ENCODE measurements at regions not wholly inside any gene's neighbourhood (a gene's known extent, or its start where the extent isn't known, plus 50 kb on each side); places are given as distances from the start of the nearest gene placed in this dataset.

DNA sequence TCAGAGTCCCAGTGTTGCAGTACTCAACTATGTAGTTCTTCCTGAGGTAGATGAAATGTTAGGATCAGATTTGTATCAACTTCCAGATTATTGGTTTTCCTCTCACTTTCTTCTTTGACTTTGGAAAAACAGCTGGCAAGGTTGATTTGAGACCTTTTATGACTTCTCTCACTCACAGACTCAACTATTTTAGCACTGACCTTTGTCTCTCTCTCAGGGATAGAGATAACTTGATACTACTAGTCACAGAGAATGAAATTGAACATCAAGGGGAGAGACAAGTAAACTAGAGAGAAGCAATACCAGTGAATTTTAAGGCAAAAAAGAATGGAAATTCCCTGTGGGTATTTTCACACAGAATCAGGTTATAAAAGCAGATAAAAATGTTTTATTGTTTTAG is 159.7 kb upstream of the B3GALT2 start:
- Histone ChIP-seq H3K27ac (ENCODE audit: low read depth, low read length) (no peak overlapping the region), H3K36me3 (ENCODE audit: control insufficient read depth, low read length) (no peaks in the 10 kb centered on the region), H4K20me1 (ENCODE audit: control insufficient read depth, insufficient read depth, low read depth, low read length) (no peaks in the 10 kb centered on the region), H3K4me1 (ENCODE audit: control insufficient read depth, low read length) (no peaks in the 10 kb centered on the region), H3K4me3 (ENCODE audit: low read length) (no peak overlapping the region), H3F3A (ENCODE audit: control insufficient read depth, insufficient read depth) (no peaks in the 10 kb centered on the region), H3K4me2 (ENCODE audit: low read length) (no peak overlapping the region), H3K27me3 (ENCODE audit: control insufficient read depth, low read length) (no peaks in the 10 kb centered on the region), H3K79me2 (ENCODE audit: control insufficient read depth, low read length) (no peaks in the 10 kb centered on the region), H3K9me2 (replicated peaks; ENCODE audit: control insufficient read depth, low read length) (no peaks in the 10 kb centered on the region), H3K9me3 (ENCODE audit: control insufficient read depth, insufficient read depth, low read length) (no peaks in the 10 kb centered on the region)
- no peak for TF ChIP-seq EZH2phosphoT487 (IDR thresholded peaks at IDR 0.05; ENCODE audit: borderline replicate concordance, low read length)
- TF ChIP-seq, protein P1, sequence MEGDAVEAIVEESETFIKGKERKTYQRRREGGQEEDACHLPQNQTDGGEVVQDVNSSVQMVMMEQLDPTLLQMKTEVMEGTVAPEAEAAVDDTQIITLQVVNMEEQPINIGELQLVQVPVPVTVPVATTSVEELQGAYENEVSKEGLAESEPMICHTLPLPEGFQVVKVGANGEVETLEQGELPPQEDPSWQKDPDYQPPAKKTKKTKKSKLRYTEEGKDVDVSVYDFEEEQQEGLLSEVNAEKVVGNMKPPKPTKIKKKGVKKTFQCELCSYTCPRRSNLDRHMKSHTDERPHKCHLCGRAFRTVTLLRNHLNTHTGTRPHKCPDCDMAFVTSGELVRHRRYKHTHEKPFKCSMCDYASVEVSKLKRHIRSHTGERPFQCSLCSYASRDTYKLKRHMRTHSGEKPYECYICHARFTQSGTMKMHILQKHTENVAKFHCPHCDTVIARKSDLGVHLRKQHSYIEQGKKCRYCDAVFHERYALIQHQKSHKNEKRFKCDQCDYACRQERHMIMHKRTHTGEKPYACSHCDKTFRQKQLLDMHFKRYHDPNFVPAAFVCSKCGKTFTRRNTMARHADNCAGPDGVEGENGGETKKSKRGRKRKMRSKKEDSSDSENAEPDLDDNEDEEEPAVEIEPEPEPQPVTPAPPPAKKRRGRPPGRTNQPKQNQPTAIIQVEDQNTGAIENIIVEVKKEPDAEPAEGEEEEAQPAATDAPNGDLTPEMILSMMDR (IDR thresholded peaks at IDR 0.05; ENCODE audit: low read depth, low read length, poor library complexity, severe bottlenecking), result no peak

GRCh38 chr1:193342811-193343210 is 156.4 kb upstream of the B3GALT2 start:
- Histone ChIP-seq H4K20me1 (ENCODE audit: control insufficient read depth, insufficient read depth, low read depth, low read length) (no peaks in the 10 kb centered on the region), H3K4me2 (ENCODE audit: low read length) (no peak overlapping the region), H3K4me1 (ENCODE audit: control insufficient read depth, low read length) (no peaks in the 10 kb centered on the region), H3F3A (ENCODE audit: control insufficient read depth, insufficient read depth) (no peaks in the 10 kb centered on the region), H3K36me3 (ENCODE audit: control insufficient read depth, low read length) (no peaks in the 10 kb centered on the region), H3K4me3 (ENCODE audit: low read length) (no peak overlapping the region), H3K9me3 (ENCODE audit: control insufficient read depth, insufficient read depth, low read length) (no peaks in the 10 kb centered on the region), H3K27me3 (ENCODE audit: control insufficient read depth, low read length) (no peaks in the 10 kb centered on the region), H3K27ac (ENCODE audit: low read depth, low read length) (no peak overlapping the region), H3K79me2 (ENCODE audit: control insufficient read depth, low read length) (no peaks in the 10 kb centered on the region), H3K9me2 (replicated peaks; ENCODE audit: control insufficient read depth, low read length) (no peaks in the 10 kb centered on the region)
- TF ChIP-seq, protein P1 (IDR thresholded peaks at IDR 0.05; ENCODE audit: low read depth, low read length, poor library complexity, severe bottlenecking), result no peak
- TF ChIP-seq EZH2phosphoT487 (IDR thresholded peaks at IDR 0.05; ENCODE audit: borderline replicate concordance, low read length), result no peak

DNA sequence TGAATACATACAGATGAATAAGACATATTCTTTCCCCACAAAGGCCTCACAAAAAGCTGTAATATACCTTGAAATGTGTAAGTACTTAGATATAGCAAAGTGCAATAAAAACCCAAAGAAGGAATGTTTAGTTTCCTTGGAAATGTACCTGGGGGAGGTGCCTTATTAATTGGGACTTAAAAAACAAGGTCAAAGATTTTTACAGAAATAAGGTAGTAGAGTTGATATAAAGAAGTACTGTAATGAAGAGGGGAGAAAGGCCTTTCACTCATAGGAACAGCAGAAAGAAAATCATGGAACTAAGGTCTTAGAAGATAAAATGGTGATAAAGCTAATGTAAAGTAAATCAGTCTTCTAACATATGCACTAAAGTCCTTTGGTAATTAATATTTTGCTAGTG is 153.9 kb upstream of the B3GALT2 start:
- H3K9me3 ChIP-seq (ENCODE audit: control insufficient read depth, insufficient read depth, low read length), result no peaks in the 10 kb centered on the region
- no peak overlapping the region for H3K27ac ChIP-seq (ENCODE audit: low read depth, low read length)
- no peaks in the 10 kb centered on the region for H3K9me2 ChIP-seq (replicated peaks; ENCODE audit: control insufficient read depth, low read length)
- H4K20me1 ChIP-seq (ENCODE audit: control insufficient read depth, insufficient read depth, low read depth, low read length), result no peaks in the 10 kb centered on the region
- H3K79me2 ChIP-seq (ENCODE audit: control insufficient read depth, low read length), result no peaks in the 10 kb centered on the region
- H3K4me3 ChIP-seq (ENCODE audit: low read length), result no peak overlapping the region
- no peaks in the 10 kb centered on the region for H3K4me1 ChIP-seq (ENCODE audit: control insufficient read depth, low read length)
- H3K27me3 ChIP-seq (ENCODE audit: control insufficient read depth, low read length), result no peaks in the 10 kb centered on the region
- H3F3A ChIP-seq (ENCODE audit: control insufficient read depth, insufficient read depth), result no peaks in the 10 kb centered on the region
- TF ChIP-seq, protein P1 (IDR thresholded peaks at IDR 0.05; ENCODE audit: low read depth, low read length, poor library complexity, severe bottlenecking), result no peak
- no peak for TF ChIP-seq EZH2phosphoT487 (IDR thresholded peaks at IDR 0.05; ENCODE audit: borderline replicate concordance, low read length)
- no peak overlapping the region for H3K4me2 ChIP-seq (ENCODE audit: low read length)
- H3K36me3 ChIP-seq (ENCODE audit: control insufficient read depth, low read length), result no peaks in the 10 kb centered on the region

GRCh38 chr1:193339401-193339800 is 153.0 kb upstream of the B3GALT2 start:
- Histone ChIP-seq H3F3A (ENCODE audit: control insufficient read depth, insufficient read depth) (no peaks in the 10 kb centered on the region), H3K9me3 (ENCODE audit: control insufficient read depth, insufficient read depth, low read length) (no peaks in the 10 kb centered on the region), H3K4me3 (ENCODE audit: low read length) (no peak overlapping the region), H3K36me3 (ENCODE audit: control insufficient read depth, low read length) (no peaks in the 10 kb centered on the region), H3K4me1 (ENCODE audit: control insufficient read depth, low read length) (no peaks in the 10 kb centered on the region), H3K9me2 (replicated peaks; ENCODE audit: control insufficient read depth, low read length) (no peaks in the 10 kb centered on the region), H3K27ac (ENCODE audit: low read depth, low read length) (no peak overlapping the region), H3K27me3 (ENCODE audit: control insufficient read depth, low read length) (no peaks in the 10 kb centered on the region), H3K79me2 (ENCODE audit: control insufficient read depth, low read length) (no peaks in the 10 kb centered on the region), H4K20me1 (ENCODE audit: control insufficient read depth, insufficient read depth, low read depth, low read length) (no peaks in the 10 kb centered on the region), H3K4me2 (ENCODE audit: low read length) (no peak overlapping the region)
- TF ChIP-seq, protein P1 (IDR thresholded peaks at IDR 0.05; ENCODE audit: low read depth, low read length, poor library complexity, severe bottlenecking), result no peak
- no peak for TF ChIP-seq EZH2phosphoT487 (IDR thresholded peaks at IDR 0.05; ENCODE audit: borderline replicate concordance, low read length)
